IMR-90 (cell line): ENCODE measurements at regions not wholly inside any gene's neighbourhood (a gene's known extent, or its start where the extent isn't known, plus 50 kb on each side); places are given as distances from the start of the nearest gene placed in this dataset.
A peak's percentile ranks its signal among the peaks of the same experiment; 100 is the strongest.
"Not testable (repeated sequence)": the region's sequence is repeated elsewhere in the genome, so short reads cannot be mapped to it uniquely, and the experiment has no call there.

Experiments used
- ATAC-seq: fragments of 200-7000 bp; cut with Tn5 transposase; 2 replicates; pipeline ENCODE4 v1.9.1; 2020; ENCODE audit warnings: low read depth, mild to moderate bottlenecking, moderate library complexity
- BruUV-seq: library from RNA; stranded (reverse); fragments of 400-500 nt; replicated peaks from 2 replicates; lab custom pipeline; 2021; lab: Mats Ljungman, UMichigan
- CTCF ChIA-PET: fragments of 300-600 bp; formaldehyde crosslinking; extraction: SDS; loops from one replicate; lab custom pipeline; 2021; ENCODE audit warnings: antibody characterized with exemption; lab: Yijun Ruan, JAX
- POLR2A ChIA-PET: fragments of 300-600 bp; sonication (Branson Sonifier 250); formaldehyde crosslinking; loops from one replicate; lab custom pipeline; 2022; ENCODE audit warnings: antibody characterized with exemption; ENCODE audit not compliant: unreplicated experiment; lab: Charles Lee
- DNase-seq: peaks from one replicate; pipeline ENCODE4 v3.0.0; 2013
- H2AFZ ChIP-seq: replicated peaks from 2 replicates; pipeline ENCODE3; 2013; ENCODE audit warnings: low read length, mild to moderate bottlenecking; ENCODE audit not compliant: poor library complexity
- H2AK5ac ChIP-seq: 2 replicates; pipeline ENCODE4 v1.6.1; 2013; ENCODE audit warnings: low read depth, low read length, inconsistent platforms
- H2AK9ac ChIP-seq: replicated peaks from 2 replicates; pipeline ENCODE3; 2013; ENCODE audit warnings: mild to moderate bottlenecking, low read depth, low read length, moderate library complexity; ENCODE audit not compliant: poor library complexity
- H2BK120ac ChIP-seq: 2 replicates; pipeline ENCODE4 v1.6.1; 2013; ENCODE audit warnings: low read depth, low read length, inconsistent platforms
- H2BK15ac ChIP-seq: 3 replicates; pipeline ENCODE4 v1.6.1; 2013; ENCODE audit warnings: low read depth, low read length, inconsistent platforms
- H2BK20ac ChIP-seq: 2 replicates; pipeline ENCODE4 v1.6.1; 2013; ENCODE audit warnings: low read depth, mild to moderate bottlenecking, inconsistent platforms, low read length, moderate library complexity
- H2BK5ac ChIP-seq: 2 replicates; pipeline ENCODE4 v1.6.1; 2013; ENCODE audit warnings: mild to moderate bottlenecking, low read depth, low read length, inconsistent platforms; ENCODE audit not compliant: poor library complexity, severe bottlenecking
- H3K14ac ChIP-seq: replicated peaks from 2 replicates; pipeline ENCODE4 v1.6.1; 2013; ENCODE audit warnings: low read depth, low read length, inconsistent platforms
- H3K18ac ChIP-seq: 2 replicates; pipeline ENCODE4 v1.6.1; 2013; ENCODE audit warnings: low read depth, low read length, control low read depth
- H3K23ac ChIP-seq: 2 replicates; pipeline ENCODE4 v1.6.1; 2013; ENCODE audit warnings: low read depth, low read length, inconsistent platforms
- H3K27ac ChIP-seq: 2 replicates; pipeline ENCODE4 v1.5.1; 2013; ENCODE audit warnings: mild to moderate bottlenecking, control low read depth, low read length; ENCODE audit not compliant: insufficient read depth
- H3K27me3 ChIP-seq: 2 replicates; pipeline ENCODE4 v1.6.1; 2013; ENCODE audit warnings: low read length; ENCODE audit not compliant: control insufficient read depth, insufficient read depth
- H3K36me3 ChIP-seq: 2 replicates; pipeline ENCODE4 v1.6.1; 2013; ENCODE audit warnings: low read length, mixed read lengths; ENCODE audit not compliant: control insufficient read depth, insufficient read depth
- H3K4ac ChIP-seq: 2 replicates; pipeline ENCODE4 v1.6.1; 2013; ENCODE audit warnings: low read depth, low read length, inconsistent platforms
- H3K4me1 ChIP-seq: 2 replicates; pipeline ENCODE4 v1.6.1; 2013; ENCODE audit warnings: low read length, mixed read lengths; ENCODE audit not compliant: control insufficient read depth, insufficient read depth
- H3K4me2 ChIP-seq: 2 replicates; pipeline ENCODE4 v1.6.1; 2013; ENCODE audit warnings: low read depth, mild to moderate bottlenecking, control low read depth, low read length, moderate library complexity
- H3K4me3 ChIP-seq: 2 replicates; pipeline ENCODE4 v1.5.1; 2013; ENCODE audit warnings: low read depth, mild to moderate bottlenecking, control low read depth, low read length, moderate library complexity; ENCODE audit not compliant: insufficient read depth
- H3K56ac ChIP-seq: 2 replicates; pipeline ENCODE4 v1.6.1; 2013; ENCODE audit warnings: low read length, inconsistent platforms; ENCODE audit not compliant: insufficient read depth; ENCODE audit errors: extremely low read depth
- H3K79me1 ChIP-seq, 2 experiments: 2 replicates each; pipeline ENCODE4 v1.6.1; 2013; ENCODE audit warnings: low read length in 2 of 2, inconsistent platforms in 1 of 2, low read depth in 1 of 2
- H3K9ac ChIP-seq: 2 replicates; pipeline ENCODE4 v1.6.1; 2013; ENCODE audit warnings: low read depth, low read length, control low read depth
- H3K9me1 ChIP-seq: 2 replicates; pipeline ENCODE4 v1.6.1; 2013; ENCODE audit warnings: low read length, inconsistent platforms; ENCODE audit not compliant: insufficient read depth
- H3K9me3 ChIP-seq: 2 replicates; pipeline ENCODE4 v1.6.1; 2013; ENCODE audit warnings: low read length; ENCODE audit not compliant: control insufficient read depth, insufficient read depth
- H4K20me1 ChIP-seq: 2 replicates; pipeline ENCODE4 v1.6.1; 2013; ENCODE audit warnings: low read length, inconsistent platforms; ENCODE audit not compliant: insufficient read depth
- H4K5ac ChIP-seq: 2 replicates; pipeline ENCODE4 v1.6.1; 2013; ENCODE audit warnings: mild to moderate bottlenecking, low read depth, low read length, control low read depth
- H4K8ac ChIP-seq, 2 experiments: 2 replicates each; pipeline ENCODE4 v1.6.1; 2013; ENCODE audit warnings: low read depth in 2 of 2, low read length in 2 of 2, control low read depth in 1 of 2, inconsistent platforms in 1 of 2
- H4K91ac ChIP-seq: 2 replicates; pipeline ENCODE4 v1.6.1; 2013; ENCODE audit warnings: low read depth, low read length, inconsistent platforms; ENCODE audit not compliant: insufficient read depth
- WGBS, 2 experiments: methylation state at CpG; one replicate each; pipeline versions ENCODE4 v1.1.5 to v1.1.7; 2013; ENCODE audit warnings: missing lambda C conversion rate in 2 of 2; ENCODE audit not compliant: insufficient read length in 1 of 2; ENCODE audit errors: extremely low coverage in 2 of 2; 5-methylcytosine and 5-hydroxymethylcytosine counted together
- dilution Hi-C: fragments of 300-500 bp; cut with HindIII; formaldehyde crosslinking; loops from one replicate; pipeline ENCODE4 v1.14.3; 2018; ENCODE audit warnings: low sequenced_read_pairs; ENCODE audit not compliant: unreplicated experiment
- in situ Hi-C: fragments of 300-500 bp; cut with MboI; formaldehyde crosslinking; loops from 3 replicates; pipeline ENCODE4 v1.14.3; 2019; ENCODE audit warnings: low sequenced_read_pairs, inconsistent platforms, mixed read lengths
- intact Hi-C: fragments of 100-400 bp; cut with micrococcal nuclease; formaldehyde crosslinking; loops from 2 replicates; pipeline ENCODE4 v1.10.0; 2022

- H4K91ac ChIP-seq, H2AK5ac ChIP-seq, H3K56ac ChIP-seq, H3K79me1 ChIP-seq, in situ Hi-C loops, H2AK9ac ChIP-seq, H3K9me3 ChIP-seq, H2BK20ac ChIP-seq, H3K27me3 ChIP-seq, H3K18ac ChIP-seq, H3K23ac ChIP-seq, H4K5ac ChIP-seq, DNase-seq, H3K4me2 ChIP-seq, H2BK120ac ChIP-seq, H3K4me3 ChIP-seq, H4K20me1 ChIP-seq, H2AFZ ChIP-seq, H2BK5ac ChIP-seq, BruUV-seq, H3K9me1 ChIP-seq, H3K4ac ChIP-seq, H3K9ac ChIP-seq, dilution Hi-C loops, CTCF ChIA-PET, H3K14ac ChIP-seq, H3K4me1 ChIP-seq, H4K8ac ChIP-seq, H3K36me3 ChIP-seq, POLR2A ChIA-PET, intact Hi-C loops, H2BK15ac ChIP-seq, H3K27ac ChIP-seq: not testable (repeated sequence)
- no CpG with 5 or more reads among the region's 2 CpGs for WGBS, 2 experiments
- peak; percentile 84 for ATAC-seq
Measured at GRCh38 chr1:149278156-149278555, 174.8 kb upstream of the NBPF9 start.

GRCh38 chr1:149279015-149279414 is 175.7 kb upstream of the NBPF9 start:
- POLR2A ChIA-PET, H3K27ac ChIP-seq, H2BK15ac ChIP-seq, H4K91ac ChIP-seq, ATAC-seq, H4K20me1 ChIP-seq, H2AFZ ChIP-seq, H3K23ac ChIP-seq, H3K9me1 ChIP-seq, H3K18ac ChIP-seq, H3K4me2 ChIP-seq, CTCF ChIA-PET, H3K9me3 ChIP-seq, H4K8ac ChIP-seq, H2AK5ac ChIP-seq, dilution Hi-C loops, H2BK120ac ChIP-seq, H3K36me3 ChIP-seq, in situ Hi-C loops, H3K4ac ChIP-seq, intact Hi-C loops, H3K14ac ChIP-seq, H3K4me1 ChIP-seq, H2BK5ac ChIP-seq, H3K4me3 ChIP-seq, H2AK9ac ChIP-seq, H2BK20ac ChIP-seq, H3K9ac ChIP-seq, DNase-seq, H3K79me1 ChIP-seq, H3K56ac ChIP-seq, H3K27me3 ChIP-seq, BruUV-seq, H4K5ac ChIP-seq: not testable (repeated sequence)
